ENCODE measurements at regions not wholly inside any gene's neighbourhood (a gene's known extent, or its start where the extent isn't known, plus 50 kb on each side); places are given as distances from the start of the nearest gene placed in this dataset.

- dilution Hi-C loops (cut with MboI; ENCODE audit: extremely low pct_ligation_motif_present, low sequenced_read_pairs) = no loop called here
Observed at GRCh38 chr3:159724627-159725026, 264.0 kb upstream of the IL12A start.

GRCh38 chr3:159726231-159726964 is 262.2 kb upstream of the IL12A start:
- H3K4me2 ChIP-seq (ENCODE audit: control insufficient read depth, extremely low read depth, insufficient read depth, low read depth, low read length) = peak overlapping the region; percentile 62
- dilution Hi-C loops (cut with MboI; ENCODE audit: extremely low pct_ligation_motif_present, low sequenced_read_pairs) = no loop called here
- peak; percentile 98 for FAIRE-seq

More at GRCh38 chr3:159724627-159725026, 264.0 kb upstream of the IL12A start:
- Histone ChIP-seq H2AFZ (ENCODE audit: control insufficient read depth, low read length) (no peak overlapping the region), H3K9ac (ENCODE audit: control insufficient read depth, extremely low read depth, insufficient read depth, low read length) (no peak overlapping the region), H3K9me3 (ENCODE audit: control insufficient read depth, low read depth, low read length) (no peaks in the 10 kb centered on the region), H3K79me2 (ENCODE audit: control insufficient read depth, insufficient read depth, low read length) (no peaks in the 10 kb centered on the region), H3K36me3 (ENCODE audit: control insufficient read depth in 2 of 2, extremely low read depth in 1 of 2, insufficient read depth in 2 of 2, low read length in 2 of 2) (no peaks in the 10 kb centered on the region), H3K27me3 (ENCODE audit: control insufficient read depth, extremely low read depth, insufficient read depth, low read length) (no peaks in the 10 kb centered on the region), H3K9me1 (ENCODE audit: control insufficient read depth, extremely low read depth, insufficient read depth, low read length) (no peaks in the 10 kb centered on the region), H3K4me1 (ENCODE audit: control insufficient read depth, extremely low read depth, insufficient read depth, low read length) (peaks cover 36% of the 10 kb centered on the region), H3K4me2 (ENCODE audit: control insufficient read depth, extremely low read depth, insufficient read depth, low read depth, low read length) (peak overlapping the region; percentile 43), H3K27ac (ENCODE audit: control insufficient read depth, insufficient read depth, low read length) (no peak overlapping the region), H4K20me1 (ENCODE audit: control insufficient read depth, extremely low read depth, insufficient read depth, low read length) (no peaks in the 10 kb centered on the region), H3K4me3 (ENCODE audit: control insufficient read depth in 2 of 3, extremely low read depth in 1 of 3, insufficient read depth in 2 of 3, low read depth in 1 of 3, low read length in 3 of 3) (no peak overlapping the region)
- FAIRE-seq = peak; percentile 66
- TF ChIP-seq, protein P1, sequence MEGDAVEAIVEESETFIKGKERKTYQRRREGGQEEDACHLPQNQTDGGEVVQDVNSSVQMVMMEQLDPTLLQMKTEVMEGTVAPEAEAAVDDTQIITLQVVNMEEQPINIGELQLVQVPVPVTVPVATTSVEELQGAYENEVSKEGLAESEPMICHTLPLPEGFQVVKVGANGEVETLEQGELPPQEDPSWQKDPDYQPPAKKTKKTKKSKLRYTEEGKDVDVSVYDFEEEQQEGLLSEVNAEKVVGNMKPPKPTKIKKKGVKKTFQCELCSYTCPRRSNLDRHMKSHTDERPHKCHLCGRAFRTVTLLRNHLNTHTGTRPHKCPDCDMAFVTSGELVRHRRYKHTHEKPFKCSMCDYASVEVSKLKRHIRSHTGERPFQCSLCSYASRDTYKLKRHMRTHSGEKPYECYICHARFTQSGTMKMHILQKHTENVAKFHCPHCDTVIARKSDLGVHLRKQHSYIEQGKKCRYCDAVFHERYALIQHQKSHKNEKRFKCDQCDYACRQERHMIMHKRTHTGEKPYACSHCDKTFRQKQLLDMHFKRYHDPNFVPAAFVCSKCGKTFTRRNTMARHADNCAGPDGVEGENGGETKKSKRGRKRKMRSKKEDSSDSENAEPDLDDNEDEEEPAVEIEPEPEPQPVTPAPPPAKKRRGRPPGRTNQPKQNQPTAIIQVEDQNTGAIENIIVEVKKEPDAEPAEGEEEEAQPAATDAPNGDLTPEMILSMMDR (optimal IDR thresholded peaks at IDR 0.05 in 1 of 3, IDR thresholded peaks at IDR 0.05 in 1 of 3, conservative IDR thresholded peaks at IDR 0.05 in 1 of 3; ENCODE audit: extremely low read depth in 1 of 3, insufficient read depth in 2 of 3, low read length in 3 of 3) = no peak
- TF ChIP-seq EZH2 (IDR thresholded peaks at IDR 0.05; ENCODE audit: low read length) = no peak
- DNase-seq (ENCODE audit: low read depth, low spot score) = no peak

More at GRCh38 chr3:159726231-159726964, 262.2 kb upstream of the IL12A start:
- peak; percentile 89 for DNase-seq (ENCODE audit: low read depth, low spot score)
- TF ChIP-seq EZH2 (IDR thresholded peaks at IDR 0.05; ENCODE audit: low read length) = no peak
- TF ChIP-seq, protein P1 (optimal IDR thresholded peaks at IDR 0.05 in 1 of 3, IDR thresholded peaks at IDR 0.05 in 1 of 3, conservative IDR thresholded peaks at IDR 0.05 in 1 of 3; ENCODE audit: extremely low read depth in 1 of 3, insufficient read depth in 2 of 3, low read length in 3 of 3) = no peak
- Histone ChIP-seq H3K79me2 (ENCODE audit: control insufficient read depth, insufficient read depth, low read length) (no peaks in the 10 kb centered on the region), H3K27me3 (ENCODE audit: control insufficient read depth, extremely low read depth, insufficient read depth, low read length) (no peaks in the 10 kb centered on the region), H3K27ac (ENCODE audit: control insufficient read depth, insufficient read depth, low read length) (peak overlapping the region; percentile 38), H3K4me1 (ENCODE audit: control insufficient read depth, extremely low read depth, insufficient read depth, low read length) (peaks cover 41% of the 10 kb centered on the region), H3K9me3 (ENCODE audit: control insufficient read depth, low read depth, low read length) (no peaks in the 10 kb centered on the region), H3K4me3 (ENCODE audit: control insufficient read depth in 2 of 3, extremely low read depth in 1 of 3, insufficient read depth in 2 of 3, low read depth in 1 of 3, low read length in 3 of 3) (no peak overlapping the region), H3K9me1 (ENCODE audit: control insufficient read depth, extremely low read depth, insufficient read depth, low read length) (no peaks in the 10 kb centered on the region), H3K36me3 (ENCODE audit: control insufficient read depth in 2 of 2, extremely low read depth in 1 of 2, insufficient read depth in 2 of 2, low read length in 2 of 2) (no peaks in the 10 kb centered on the region), H2AFZ (ENCODE audit: control insufficient read depth, low read length) (no peak overlapping the region), H4K20me1 (ENCODE audit: control insufficient read depth, extremely low read depth, insufficient read depth, low read length) (no peaks in the 10 kb centered on the region), H3K9ac (ENCODE audit: control insufficient read depth, extremely low read depth, insufficient read depth, low read length) (no peak overlapping the region)
